Gastrocnemius medialis (tissue), 4 donors: ENCODE measurements at regions not wholly inside any gene's neighbourhood (a gene's known extent, or its start where the extent isn't known, plus 50 kb on each side); places are given as distances from the start of the nearest gene placed in this dataset.

Experiments
- POLR2A ChIP-seq, 2 donors: fragments of 450-650 bp; IDR thresholded peaks; one replicate each; pipeline ENCODE4 v1.6.1; 2017; ENCODE audit warnings: antibody characterized with exemption in 2 of 2, mild to moderate bottlenecking in 2 of 2, moderate library complexity in 2 of 2
- TF ChIP-seq, protein P1 (sequence below), 5 experiments: fragments of 450-650 bp in 3 of 5; fragments of 200-600 bp in 2 of 5; sonication (generic) in 2 of 5; IDR thresholded peaks in 4 of 5; conservative IDR thresholded peaks in 1 of 5; 1 replicate in 4 of 5; 2 replicates in 1 of 5; pipeline ENCODE4 v1.5.1; 2016 to 2019; ENCODE audit warnings: antibody characterized with exemption in 5 of 5, mild to moderate bottlenecking in 3 of 5, moderate library complexity in 3 of 5

DNA sequence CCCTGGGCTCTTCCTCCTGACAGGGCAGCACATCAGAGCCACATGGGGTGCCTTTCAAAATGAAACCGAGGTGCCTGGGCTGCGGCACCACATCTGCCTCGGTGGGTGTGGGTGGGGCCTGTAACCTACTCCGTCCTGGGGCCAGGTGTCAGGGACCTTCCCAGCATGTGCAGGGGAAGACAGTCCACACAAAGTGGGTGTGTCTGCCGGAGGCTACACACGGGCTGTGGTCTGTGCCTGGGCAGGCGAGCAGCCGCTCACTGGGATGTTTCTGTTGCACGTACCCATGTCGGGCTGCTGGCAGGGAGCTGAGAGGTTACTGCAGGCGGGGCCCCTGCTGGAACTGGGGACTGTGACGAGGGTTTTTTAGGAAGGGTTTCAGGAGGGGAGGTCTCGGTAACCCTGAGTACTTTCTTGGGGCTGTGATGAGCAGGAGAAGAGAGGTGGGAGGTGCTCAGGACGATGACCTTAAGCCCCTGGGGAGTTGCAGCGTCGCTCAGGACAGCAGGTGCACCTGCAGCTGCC lies 351.2 kb downstream of the SEC14L1 start:
- TF ChIP-seq, protein P1, sequence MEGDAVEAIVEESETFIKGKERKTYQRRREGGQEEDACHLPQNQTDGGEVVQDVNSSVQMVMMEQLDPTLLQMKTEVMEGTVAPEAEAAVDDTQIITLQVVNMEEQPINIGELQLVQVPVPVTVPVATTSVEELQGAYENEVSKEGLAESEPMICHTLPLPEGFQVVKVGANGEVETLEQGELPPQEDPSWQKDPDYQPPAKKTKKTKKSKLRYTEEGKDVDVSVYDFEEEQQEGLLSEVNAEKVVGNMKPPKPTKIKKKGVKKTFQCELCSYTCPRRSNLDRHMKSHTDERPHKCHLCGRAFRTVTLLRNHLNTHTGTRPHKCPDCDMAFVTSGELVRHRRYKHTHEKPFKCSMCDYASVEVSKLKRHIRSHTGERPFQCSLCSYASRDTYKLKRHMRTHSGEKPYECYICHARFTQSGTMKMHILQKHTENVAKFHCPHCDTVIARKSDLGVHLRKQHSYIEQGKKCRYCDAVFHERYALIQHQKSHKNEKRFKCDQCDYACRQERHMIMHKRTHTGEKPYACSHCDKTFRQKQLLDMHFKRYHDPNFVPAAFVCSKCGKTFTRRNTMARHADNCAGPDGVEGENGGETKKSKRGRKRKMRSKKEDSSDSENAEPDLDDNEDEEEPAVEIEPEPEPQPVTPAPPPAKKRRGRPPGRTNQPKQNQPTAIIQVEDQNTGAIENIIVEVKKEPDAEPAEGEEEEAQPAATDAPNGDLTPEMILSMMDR (IDR thresholded peaks at IDR 0.05 in 4 of 5, conservative IDR thresholded peaks at IDR 0.05 in 1 of 5): no peak
- no peak for TF ChIP-seq POLR2A (IDR thresholded peaks at IDR 0.05)
